Left ventricle myocardium inferior (tissue), 1 donor: ENCODE measurements at regions not wholly inside any gene's neighbourhood (a gene's known extent, or its start where the extent isn't known, plus 50 kb on each side); places are given as distances from the start of the nearest gene placed in this dataset.

Source experiments
- DNase-seq: peaks from one replicate; pipeline ENCODE4 v3.0.0-alpha.2; 2020
- H3K27ac ChIP-seq: fragments of 200-600 bp; replicated peaks from 2 replicates; pipeline ENCODE4 v1.8.0; 2021
- H3K27me3 ChIP-seq: fragments of 200-600 bp; 2 replicates; pipeline ENCODE4 v1.8.0; 2021; ENCODE audit warnings: low read depth
- H3K36me3 ChIP-seq: fragments of 200-600 bp; 2 replicates; pipeline ENCODE4 v1.8.0; 2021
- H3K4me1 ChIP-seq: fragments of 200-600 bp; 2 replicates; pipeline ENCODE4 v1.8.0; 2021
- H3K4me3 ChIP-seq: fragments of 200-600 bp; 2 replicates; pipeline ENCODE4 v1.8.0; 2021; ENCODE audit warnings: mild to moderate bottlenecking, moderate library complexity
- H3K9me3 ChIP-seq: fragments of 200-600 bp; replicated peaks from 2 replicates; pipeline ENCODE4 v1.8.0; 2021
- intact Hi-C: fragments of 100-400 bp; cut with micrococcal nuclease; formaldehyde crosslinking; loops from one replicate; pipeline ENCODE4 v1.11.0; 2022
- TF ChIP-seq, protein P1 (sequence below): fragments of 200-600 bp; IDR thresholded peaks from 2 replicates; pipeline ENCODE4 v1.8.0; 2021; ENCODE audit warnings: antibody characterized with exemption, mild to moderate bottlenecking, borderline replicate concordance
- donor health status: DM: no; HTN: yes; CAD: no; lungs with severe emphysema.

DNA sequence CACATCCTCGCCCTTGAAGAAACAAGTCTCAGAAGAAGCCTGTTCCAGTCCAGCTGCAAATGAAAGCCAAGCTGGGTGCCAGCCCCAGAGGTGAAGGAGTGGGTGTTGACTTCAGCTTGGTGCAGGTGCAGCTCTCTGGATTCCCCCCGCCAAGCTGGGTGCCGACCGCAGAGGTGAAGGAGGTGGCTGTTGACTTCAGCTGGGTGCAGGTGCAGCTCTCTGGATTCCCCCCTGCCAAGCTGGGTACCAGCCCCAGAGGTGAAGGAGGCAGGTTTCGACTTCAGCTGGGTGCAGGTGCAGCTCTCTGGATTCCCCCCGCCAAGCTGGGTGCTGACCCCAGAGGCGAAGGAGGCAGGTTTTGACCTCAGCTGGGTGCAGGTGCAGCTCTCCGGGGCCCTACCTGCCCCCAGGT is 1234.0 kb downstream of the TBC1D22A start:
- Histone ChIP-seq H3K27ac (no peak overlapping the region), H3K4me1 (no peaks in the 10 kb centered on the region), H3K36me3 (no peaks in the 10 kb centered on the region), H3K27me3 (peaks cover 53% of the 10 kb centered on the region), H3K4me3 (no peak overlapping the region), H3K9me3 (no peaks in the 10 kb centered on the region)
- intact Hi-C loops, result no loop called here
- TF ChIP-seq, protein P1, sequence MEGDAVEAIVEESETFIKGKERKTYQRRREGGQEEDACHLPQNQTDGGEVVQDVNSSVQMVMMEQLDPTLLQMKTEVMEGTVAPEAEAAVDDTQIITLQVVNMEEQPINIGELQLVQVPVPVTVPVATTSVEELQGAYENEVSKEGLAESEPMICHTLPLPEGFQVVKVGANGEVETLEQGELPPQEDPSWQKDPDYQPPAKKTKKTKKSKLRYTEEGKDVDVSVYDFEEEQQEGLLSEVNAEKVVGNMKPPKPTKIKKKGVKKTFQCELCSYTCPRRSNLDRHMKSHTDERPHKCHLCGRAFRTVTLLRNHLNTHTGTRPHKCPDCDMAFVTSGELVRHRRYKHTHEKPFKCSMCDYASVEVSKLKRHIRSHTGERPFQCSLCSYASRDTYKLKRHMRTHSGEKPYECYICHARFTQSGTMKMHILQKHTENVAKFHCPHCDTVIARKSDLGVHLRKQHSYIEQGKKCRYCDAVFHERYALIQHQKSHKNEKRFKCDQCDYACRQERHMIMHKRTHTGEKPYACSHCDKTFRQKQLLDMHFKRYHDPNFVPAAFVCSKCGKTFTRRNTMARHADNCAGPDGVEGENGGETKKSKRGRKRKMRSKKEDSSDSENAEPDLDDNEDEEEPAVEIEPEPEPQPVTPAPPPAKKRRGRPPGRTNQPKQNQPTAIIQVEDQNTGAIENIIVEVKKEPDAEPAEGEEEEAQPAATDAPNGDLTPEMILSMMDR, result no peak
- DNase-seq, result no peak

- Histone ChIP-seq H3K4me3 (no peak overlapping the region), H3K4me1 (no peaks in the 10 kb centered on the region), H3K27me3 (peaks cover 54% of the 10 kb centered on the region), H3K9me3 (no peaks in the 10 kb centered on the region), H3K27ac (no peak overlapping the region), H3K36me3 (no peaks in the 10 kb centered on the region)
- DNase-seq, result no peak
- TF ChIP-seq, protein P1, result no peak
- intact Hi-C loops, result no loop called here
These were observed 1233.3 kb downstream of the TBC1D22A start for GRCh38 chr22:47995718-47996117.

DNA sequence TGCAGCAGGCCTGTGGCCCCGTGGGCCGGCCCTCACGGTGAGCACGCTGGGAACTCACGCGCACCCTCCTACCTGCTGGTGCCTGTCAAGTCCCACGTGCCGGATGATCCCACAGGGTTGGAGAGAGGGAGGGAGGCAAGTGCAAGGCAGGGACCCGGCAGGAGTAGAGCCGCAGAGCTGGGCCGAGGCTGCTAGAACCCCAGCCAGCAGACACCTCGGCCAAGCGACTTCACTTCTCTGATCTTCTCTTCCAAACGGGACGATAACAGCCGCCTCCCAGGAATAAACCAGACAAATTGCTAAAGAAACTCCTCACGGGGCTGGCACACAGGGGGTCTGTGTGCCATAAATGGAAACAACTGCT is 1232.8 kb downstream of the TBC1D22A start:
- intact Hi-C loops, result no loop called here
- Histone ChIP-seq H3K27ac (no peak overlapping the region), H3K36me3 (no peaks in the 10 kb centered on the region), H3K27me3 (peaks cover 56% of the 10 kb centered on the region), H3K4me1 (no peaks in the 10 kb centered on the region), H3K4me3 (no peak overlapping the region), H3K9me3 (no peaks in the 10 kb centered on the region)
- no peak for DNase-seq
- TF ChIP-seq, protein P1, result no peak

DNA sequence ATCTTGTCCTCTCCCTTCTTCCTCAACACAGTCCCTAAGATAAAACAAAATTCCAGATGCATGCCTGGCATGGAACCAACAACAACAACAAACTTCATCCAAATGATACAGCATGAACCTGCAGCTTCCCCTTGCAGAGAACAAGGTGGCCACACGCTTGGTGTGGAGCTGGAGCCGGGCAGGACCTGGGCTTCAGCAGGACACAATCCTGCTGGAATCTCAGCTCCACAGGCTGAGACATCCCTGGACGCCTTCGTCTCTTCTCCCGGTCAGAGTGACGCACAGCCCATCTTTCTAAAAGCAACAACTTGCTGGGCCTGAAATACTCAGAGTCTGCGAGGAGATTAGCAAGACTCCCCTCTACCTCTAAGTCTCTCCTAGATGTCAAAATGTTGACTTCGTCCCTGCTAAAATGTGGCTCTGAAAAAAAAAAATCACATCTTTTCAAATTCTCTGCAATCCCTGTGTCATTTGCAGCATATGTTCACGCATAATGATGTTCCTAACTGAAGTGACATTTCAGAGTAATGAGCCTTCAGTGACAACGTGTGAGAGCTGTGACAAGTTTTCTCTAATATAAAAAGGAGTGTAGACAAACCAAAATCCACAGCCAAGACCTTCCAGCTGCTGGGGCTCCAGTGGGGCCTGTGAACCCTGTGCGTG is 1232.3 kb downstream of the TBC1D22A start:
- peaks cover 56% of the 10 kb centered on the region for H3K27me3 ChIP-seq
- TF ChIP-seq, protein P1, result no peak
- H3K27ac ChIP-seq, result no peak overlapping the region
- H3K4me1 ChIP-seq, result no peaks in the 10 kb centered on the region
- no peaks in the 10 kb centered on the region for H3K36me3 ChIP-seq
- DNase-seq, result no peak
- no peaks in the 10 kb centered on the region for H3K9me3 ChIP-seq
- intact Hi-C loops, result no loop called here
- H3K4me3 ChIP-seq, result no peak overlapping the region

DNA sequence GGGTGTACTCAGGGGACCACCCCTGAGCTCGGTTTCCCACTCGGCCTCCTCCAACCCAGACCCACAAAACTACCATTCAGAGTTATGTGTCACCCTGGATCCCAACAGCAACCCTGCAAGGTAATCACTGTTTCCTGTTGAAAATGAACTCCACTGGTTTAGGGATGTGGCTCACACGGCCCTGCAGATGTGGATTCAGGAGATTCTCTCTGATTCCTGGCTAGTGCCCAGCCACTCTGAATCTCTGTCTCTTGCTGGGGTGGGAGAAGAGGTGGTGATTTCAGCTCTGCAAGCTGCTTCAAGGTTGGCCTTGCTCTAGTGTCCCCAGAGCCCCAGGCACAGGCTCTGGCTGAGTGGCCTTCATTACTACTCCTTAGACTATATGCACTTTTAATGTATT is 1231.6 kb downstream of the TBC1D22A start:
- Histone ChIP-seq H3K36me3 (no peaks in the 10 kb centered on the region), H3K27me3 (peaks cover 56% of the 10 kb centered on the region), H3K9me3 (peaks cover 6% of the 10 kb centered on the region), H3K27ac (no peak overlapping the region), H3K4me1 (no peaks in the 10 kb centered on the region), H3K4me3 (no peak overlapping the region)
- intact Hi-C loops, result no loop called here
- no peak for DNase-seq
- TF ChIP-seq, protein P1, result no peak

DNA sequence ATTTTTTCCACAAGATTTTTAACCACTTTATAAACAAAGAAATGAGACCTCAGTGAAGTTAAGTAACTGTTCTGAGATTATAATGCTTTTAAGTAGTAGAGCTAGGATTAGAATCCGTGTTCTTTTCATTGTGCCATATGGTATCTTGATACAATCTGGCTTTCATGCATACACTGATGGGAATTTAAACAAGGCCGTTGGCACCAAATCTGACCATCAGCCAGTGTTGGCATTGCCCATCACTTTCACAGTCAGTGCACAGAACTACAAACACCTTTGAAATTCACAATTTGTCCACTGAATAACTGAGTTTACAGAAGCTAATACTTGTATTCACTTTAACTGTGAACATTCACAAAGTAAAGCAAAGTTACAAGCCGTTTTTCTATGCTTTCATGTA is 1228.0 kb downstream of the TBC1D22A start:
- Histone ChIP-seq H3K4me1 (no peaks in the 10 kb centered on the region), H3K27ac (no peak overlapping the region), H3K36me3 (no peaks in the 10 kb centered on the region), H3K27me3 (peaks cover 40% of the 10 kb centered on the region), H3K4me3 (no peak overlapping the region), H3K9me3 (peaks cover 41% of the 10 kb centered on the region)
- intact Hi-C loops, result no loop called here
- TF ChIP-seq, protein P1, result no peak
- no peak for DNase-seq
